Transverse colon (tissue), 3 donors: ENCODE measurements at regions not wholly inside any gene's neighbourhood (a gene's known extent, or its start where the extent isn't known, plus 50 kb on each side); places are given as distances from the start of the nearest gene placed in this dataset.

ENCODE experiments used
- CTCF ChIP-seq, 5 experiments: fragments of 200-600 bp in 3 of 5; fragments of 450-650 bp in 2 of 5; sonication (generic) in 3 of 5; IDR thresholded peaks; 1 replicate in 2 of 5; 2 replicates in 3 of 5; pipeline ENCODE4 v1.5.1; 2016 to 2017; ENCODE audit warnings: antibody characterized with exemption in 5 of 5, inconsistent platforms in 3 of 5, mild to moderate bottlenecking in 2 of 5, moderate library complexity in 1 of 5
- POLR2A ChIP-seq: fragments of 450-650 bp; IDR thresholded peaks from one replicate; pipeline ENCODE4 v1.6.1; 2016; ENCODE audit warnings: antibody characterized with exemption, mild to moderate bottlenecking, moderate library complexity

GRCh38 chr2:144920755-144921530 is 401.0 kb upstream of the ZEB2 start:
- TF ChIP-seq POLR2A (no peak), CTCF (IDR thresholded peaks at IDR 0.05) (no peak)
